ENCODE measurements at regions not wholly inside any gene's neighbourhood (a gene's known extent, or its start where the extent isn't known, plus 50 kb on each side); places are given as distances from the start of the nearest gene placed in this dataset.

DNA sequence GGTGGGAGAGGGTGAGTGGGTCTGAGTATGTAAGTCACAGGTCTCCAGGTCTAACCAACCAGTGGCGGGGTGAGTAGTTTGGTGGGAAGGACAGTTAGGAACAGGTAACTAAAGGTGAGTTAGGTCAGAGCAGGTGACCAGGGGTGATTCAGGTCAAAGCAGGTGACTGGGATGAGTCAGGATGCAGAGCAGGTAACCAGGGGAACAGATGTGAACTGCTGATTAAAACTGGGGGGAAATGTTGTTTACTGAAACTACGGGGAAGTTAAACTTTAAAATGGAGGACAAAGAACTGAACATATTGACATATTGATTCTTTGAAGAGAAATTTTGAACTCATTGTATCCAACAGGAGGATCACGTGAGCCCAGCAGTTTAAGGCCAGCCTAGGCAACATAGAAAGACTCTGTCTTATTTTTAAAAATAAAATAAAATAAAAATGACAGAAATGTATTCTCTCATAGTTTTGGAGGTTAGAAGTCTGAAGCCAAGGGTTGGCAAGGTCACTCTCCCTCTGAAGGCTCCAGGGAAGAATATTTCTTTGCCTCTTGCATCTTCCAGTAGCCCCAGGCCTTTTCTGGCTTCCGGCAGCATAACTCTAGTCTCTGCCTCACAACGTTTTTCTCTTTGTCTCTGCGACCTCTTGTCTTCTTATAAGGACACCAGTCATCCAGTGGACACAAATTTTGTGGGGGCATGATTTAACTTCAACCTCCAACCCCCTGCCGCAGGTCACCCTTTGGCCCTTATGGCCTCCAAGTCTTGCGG is 64.3 kb upstream of the TINAGL1 start (continued):
- no peak for TF ChIP-seq NAIF1 (CRISPR knock-in tag; IDR thresholded peaks at IDR 0.05; ENCODE audit: borderline replicate concordance)
- TF ChIP-seq JUN (CRISPR knock-in tag; IDR thresholded peaks at IDR 0.05) = no peak; the same call in none of the 2 replicates
- no peak for TF ChIP-seq KDM6A (CRISPR knock-in tag; IDR thresholded peaks at IDR 0.05; ENCODE audit: low read depth)
- TF ChIP-seq NFRKB (IDR thresholded peaks at IDR 0.05) = no peak
- TF ChIP-seq, protein P1, sequence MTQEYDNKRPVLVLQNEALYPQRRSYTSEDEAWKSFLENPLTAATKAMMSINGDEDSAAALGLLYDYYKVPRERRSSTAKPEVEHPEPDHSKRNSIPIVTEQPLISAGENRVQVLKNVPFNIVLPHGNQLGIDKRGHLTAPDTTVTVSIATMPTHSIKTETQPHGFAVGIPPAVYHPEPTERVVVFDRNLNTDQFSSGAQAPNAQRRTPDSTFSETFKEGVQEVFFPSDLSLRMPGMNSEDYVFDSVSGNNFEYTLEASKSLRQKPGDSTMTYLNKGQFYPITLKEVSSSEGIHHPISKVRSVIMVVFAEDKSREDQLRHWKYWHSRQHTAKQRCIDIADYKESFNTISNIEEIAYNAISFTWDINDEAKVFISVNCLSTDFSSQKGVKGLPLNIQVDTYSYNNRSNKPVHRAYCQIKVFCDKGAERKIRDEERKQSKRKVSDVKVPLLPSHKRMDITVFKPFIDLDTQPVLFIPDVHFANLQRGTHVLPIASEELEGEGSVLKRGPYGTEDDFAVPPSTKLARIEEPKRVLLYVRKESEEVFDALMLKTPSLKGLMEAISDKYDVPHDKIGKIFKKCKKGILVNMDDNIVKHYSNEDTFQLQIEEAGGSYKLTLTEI (CRISPR knock-in tag; conservative IDR thresholded peaks at IDR 0.05) = no peak
- TF ChIP-seq ZNF460 (CRISPR knock-in tag; IDR thresholded peaks at IDR 0.05; ENCODE audit: borderline replicate concordance) = no peak
- TF ChIP-seq ZNF432 (CRISPR knock-in tag; IDR thresholded peaks at IDR 0.05; ENCODE audit: borderline replicate concordance) = no peak
- no peak for TF ChIP-seq ZNF674 (CRISPR knock-in tag; IDR thresholded peaks at IDR 0.05; ENCODE audit: low read depth)
- no peak for TF ChIP-seq ZNF749 (CRISPR knock-in tag; IDR thresholded peaks at IDR 0.05; ENCODE audit: borderline replicate concordance)
- TF ChIP-seq ARNT2 (CRISPR knock-in tag; IDR thresholded peaks at IDR 0.05; ENCODE audit: low read depth) = no peak
- TF ChIP-seq NCOR1 (IDR thresholded peaks at IDR 0.05; ENCODE audit: borderline replicate concordance, low read length) = no peak
- peak; percentile 85 for TF ChIP-seq RARA (CRISPR knock-in tag; IDR thresholded peaks at IDR 0.05)
- TF ChIP-seq, protein P2, sequence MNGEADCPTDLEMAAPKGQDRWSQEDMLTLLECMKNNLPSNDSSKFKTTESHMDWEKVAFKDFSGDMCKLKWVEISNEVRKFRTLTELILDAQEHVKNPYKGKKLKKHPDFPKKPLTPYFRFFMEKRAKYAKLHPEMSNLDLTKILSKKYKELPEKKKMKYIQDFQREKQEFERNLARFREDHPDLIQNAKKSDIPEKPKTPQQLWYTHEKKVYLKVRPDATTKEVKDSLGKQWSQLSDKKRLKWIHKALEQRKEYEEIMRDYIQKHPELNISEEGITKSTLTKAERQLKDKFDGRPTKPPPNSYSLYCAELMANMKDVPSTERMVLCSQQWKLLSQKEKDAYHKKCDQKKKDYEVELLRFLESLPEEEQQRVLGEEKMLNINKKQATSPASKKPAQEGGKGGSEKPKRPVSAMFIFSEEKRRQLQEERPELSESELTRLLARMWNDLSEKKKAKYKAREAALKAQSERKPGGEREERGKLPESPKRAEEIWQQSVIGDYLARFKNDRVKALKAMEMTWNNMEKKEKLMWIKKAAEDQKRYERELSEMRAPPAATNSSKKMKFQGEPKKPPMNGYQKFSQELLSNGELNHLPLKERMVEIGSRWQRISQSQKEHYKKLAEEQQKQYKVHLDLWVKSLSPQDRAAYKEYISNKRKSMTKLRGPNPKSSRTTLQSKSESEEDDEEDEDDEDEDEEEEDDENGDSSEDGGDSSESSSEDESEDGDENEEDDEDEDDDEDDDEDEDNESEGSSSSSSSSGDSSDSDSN (CRISPR knock-in tag; IDR thresholded peaks at IDR 0.05) = no peak
- TF ChIP-seq MED13 (CRISPR knock-in tag; IDR thresholded peaks at IDR 0.05) = no peak
- TF ChIP-seq ZNF7 (CRISPR knock-in tag; IDR thresholded peaks at IDR 0.05) = no peak
- TF ChIP-seq NR1H2 (CRISPR knock-in tag; IDR thresholded peaks at IDR 0.05; ENCODE audit: borderline replicate concordance, low read depth) = no peak
- no peak for TF ChIP-seq DMAP1 (CRISPR knock-in tag; IDR thresholded peaks at IDR 0.05)
- TF ChIP-seq, protein P3, sequence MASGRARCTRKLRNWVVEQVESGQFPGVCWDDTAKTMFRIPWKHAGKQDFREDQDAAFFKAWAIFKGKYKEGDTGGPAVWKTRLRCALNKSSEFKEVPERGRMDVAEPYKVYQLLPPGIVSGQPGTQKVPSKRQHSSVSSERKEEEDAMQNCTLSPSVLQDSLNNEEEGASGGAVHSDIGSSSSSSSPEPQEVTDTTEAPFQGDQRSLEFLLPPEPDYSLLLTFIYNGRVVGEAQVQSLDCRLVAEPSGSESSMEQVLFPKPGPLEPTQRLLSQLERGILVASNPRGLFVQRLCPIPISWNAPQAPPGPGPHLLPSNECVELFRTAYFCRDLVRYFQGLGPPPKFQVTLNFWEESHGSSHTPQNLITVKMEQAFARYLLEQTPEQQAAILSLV (CRISPR knock-in tag; IDR thresholded peaks at IDR 0.05; ENCODE audit: borderline replicate concordance) = no peak; the same call in 1 of the 2 replicates
- TF ChIP-seq ZNF850 (CRISPR knock-in tag; conservative IDR thresholded peaks at IDR 0.05) = no peak
- no peak for TF ChIP-seq ZNF296 (CRISPR knock-in tag; conservative IDR thresholded peaks at IDR 0.05)
- no peak for TF ChIP-seq EED (CRISPR knock-in tag; IDR thresholded peaks at IDR 0.05)
- TF ChIP-seq SP1 (IDR thresholded peaks at IDR 0.05) = no peak
- no peak for TF ChIP-seq SP1 (CRISPR knock-in tag; IDR thresholded peaks at IDR 0.05)
- TF ChIP-seq RORA (CRISPR knock-in tag; IDR thresholded peaks at IDR 0.05) = no peak
- TF ChIP-seq HOXA5 (CRISPR knock-in tag; IDR thresholded peaks at IDR 0.05) = no peak
- 0 out of 2 replicates have a peak, but pooled peaks have one; percentile 32 for TF ChIP-seq NR2C2 (CRISPR knock-in tag; IDR thresholded peaks at IDR 0.05; ENCODE audit: borderline replicate concordance)

Measured in HepG2 (cell line).